ENCODE measurements at regions not wholly inside any gene's neighbourhood (a gene's known extent, or its start where the extent isn't known, plus 50 kb on each side); places are given as distances from the start of the nearest gene placed in this dataset.
"Not testable (repeated sequence)": the region's sequence is repeated elsewhere in the genome, so short reads cannot be mapped to it uniquely, and the experiment has no call there.

DNA sequence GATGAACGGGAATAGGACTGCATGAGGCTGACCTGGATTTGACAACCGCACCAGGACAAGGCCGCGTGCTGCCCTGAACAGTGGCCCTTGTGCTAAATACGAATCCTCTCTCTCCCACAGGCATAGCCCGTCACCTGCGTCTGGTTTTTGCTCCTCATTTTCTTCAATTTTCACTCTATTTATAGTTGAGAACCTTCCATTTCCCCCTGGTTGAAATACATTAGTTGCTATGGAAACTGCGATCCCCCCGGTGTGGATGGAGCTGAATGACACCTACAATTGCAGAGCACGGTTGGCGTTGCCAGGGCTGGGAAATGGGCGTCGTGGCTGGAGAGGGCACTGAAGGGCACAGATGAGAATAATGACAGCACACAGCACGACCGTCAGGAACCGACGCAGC is 158.6 kb upstream of the PITRM1 start:
- DNase-seq, result no peak

DNA sequence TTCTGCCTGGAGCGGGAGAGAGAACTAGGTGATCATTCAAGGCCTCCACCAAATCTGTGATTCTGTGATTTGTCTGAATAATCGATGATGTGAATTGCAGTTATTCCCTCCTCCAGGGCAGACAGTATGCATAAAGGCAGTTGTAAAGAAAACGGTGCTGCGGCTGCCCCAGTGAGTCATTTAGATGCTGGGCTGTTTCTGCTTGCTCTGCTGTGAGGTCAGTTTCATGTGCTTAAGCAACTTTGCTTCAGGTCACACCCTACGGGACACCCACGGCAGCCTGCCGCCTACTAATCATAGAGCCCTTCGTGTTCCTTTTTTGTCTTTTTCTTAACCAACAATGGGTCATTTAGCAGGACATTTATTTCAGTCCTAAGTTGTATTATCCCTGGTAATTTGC is 158.1 kb upstream of the PITRM1 start:
- DNase-seq, result no peak

DNA sequence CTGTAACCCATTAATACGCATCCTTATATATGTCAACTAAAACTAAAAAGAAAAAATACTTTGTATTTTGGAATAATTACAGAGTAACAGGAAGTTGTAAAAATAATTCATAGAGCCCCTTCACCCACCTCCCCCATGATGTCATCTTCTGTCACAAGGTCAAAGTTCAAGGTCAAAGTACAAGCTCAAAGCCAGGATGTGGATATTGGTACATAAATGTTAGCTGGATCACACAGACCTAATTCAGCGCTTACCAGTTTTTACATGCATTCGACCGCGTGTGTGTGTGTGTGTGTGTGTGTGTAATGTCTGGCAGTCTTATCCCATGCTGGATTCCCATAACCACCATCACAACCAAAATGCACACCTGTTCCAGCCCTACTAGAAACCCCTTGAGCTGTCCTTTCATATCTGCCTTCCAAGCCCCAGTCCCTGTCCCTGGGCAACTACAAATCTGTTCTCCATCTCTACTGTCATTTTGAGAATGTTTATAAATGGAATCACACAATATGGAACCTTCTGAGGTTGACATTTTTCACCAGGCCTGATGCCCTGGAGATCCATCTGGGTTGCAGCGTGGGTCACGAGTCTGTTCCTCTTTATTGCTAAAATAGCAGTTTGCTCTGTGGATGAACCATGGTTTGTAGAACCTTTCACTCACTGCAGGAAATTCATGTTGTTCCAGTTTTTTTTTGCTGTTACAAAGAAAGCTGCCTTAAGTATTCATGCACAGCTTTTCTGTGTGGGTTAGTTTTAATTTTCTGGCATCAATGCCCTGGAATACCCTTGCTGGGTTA is 153.6 kb upstream of the PITRM1 start:
- no peak for DNase-seq

DNA sequence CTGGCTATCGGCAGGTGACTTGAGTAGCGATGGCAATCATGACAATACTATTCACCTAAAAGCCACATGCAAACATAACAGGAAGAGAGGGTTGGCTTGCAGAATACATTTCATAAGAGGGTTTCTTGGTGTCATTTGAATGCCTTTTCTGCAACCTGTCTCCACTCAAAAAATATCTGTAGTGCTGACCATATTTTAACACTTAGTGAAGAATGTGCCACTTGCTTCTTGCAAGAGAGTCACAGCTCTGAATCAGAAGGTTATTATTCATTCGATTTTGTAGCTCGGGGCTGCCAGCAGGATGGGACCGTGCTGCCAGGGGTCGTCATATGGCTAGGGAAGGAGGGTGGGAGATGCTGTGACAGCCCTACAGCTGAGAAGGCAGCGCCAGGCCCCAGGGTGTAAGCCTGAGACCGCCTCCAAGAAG is 152.0 kb upstream of the PITRM1 start:
- no peak for DNase-seq

DNA sequence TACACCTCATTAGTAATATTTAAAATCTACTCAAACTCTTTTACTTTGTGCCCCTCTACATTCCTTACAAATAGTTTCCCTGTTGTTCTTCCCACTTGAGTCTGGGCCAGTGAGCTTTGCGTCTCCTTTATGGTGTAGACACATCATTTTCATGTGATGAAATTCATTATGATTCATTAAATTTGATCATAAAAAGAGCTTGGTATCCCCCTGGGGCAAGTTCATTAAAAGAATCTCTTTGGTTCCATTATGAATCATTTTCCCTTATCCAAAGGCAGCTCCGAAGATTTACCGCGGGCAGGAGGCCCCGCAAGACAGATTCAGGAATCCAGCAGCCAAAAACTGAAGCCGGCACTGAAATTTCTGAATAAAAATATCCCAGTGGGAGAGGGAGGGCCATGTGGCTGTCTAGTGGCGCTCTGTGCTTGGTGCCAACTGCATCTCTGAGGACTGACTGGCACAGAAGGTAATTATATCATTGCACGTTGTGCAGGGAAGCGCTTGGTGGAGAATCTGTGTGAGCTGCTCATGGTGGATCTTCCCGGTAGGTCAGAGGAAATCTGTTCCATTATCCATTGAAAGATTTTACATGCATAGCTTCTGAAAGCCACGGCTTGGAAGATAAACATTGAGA is 151.4 kb upstream of the PITRM1 start:
- DNase-seq, result no peak

DNA sequence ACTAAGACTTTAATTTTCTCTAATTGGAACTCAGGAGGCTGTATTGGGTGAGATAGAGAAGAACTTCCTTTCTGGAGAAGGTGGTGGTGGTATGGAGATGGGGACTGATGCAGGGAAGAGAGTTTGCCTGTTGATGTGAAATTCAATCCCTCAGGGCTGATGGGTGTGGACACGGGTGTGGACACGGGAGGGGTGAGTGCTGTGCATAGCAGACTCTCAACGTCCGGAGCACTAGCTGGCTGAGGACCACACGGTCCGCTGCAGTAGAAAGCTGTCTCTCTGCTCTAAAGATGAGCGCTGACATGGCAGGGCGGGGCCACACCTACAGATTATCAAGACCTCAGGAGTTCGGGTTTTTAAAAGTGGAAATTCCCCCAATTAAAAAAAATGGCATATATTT is 148.5 kb upstream of the PITRM1 start:
- DNase-seq, result no peak

DNA sequence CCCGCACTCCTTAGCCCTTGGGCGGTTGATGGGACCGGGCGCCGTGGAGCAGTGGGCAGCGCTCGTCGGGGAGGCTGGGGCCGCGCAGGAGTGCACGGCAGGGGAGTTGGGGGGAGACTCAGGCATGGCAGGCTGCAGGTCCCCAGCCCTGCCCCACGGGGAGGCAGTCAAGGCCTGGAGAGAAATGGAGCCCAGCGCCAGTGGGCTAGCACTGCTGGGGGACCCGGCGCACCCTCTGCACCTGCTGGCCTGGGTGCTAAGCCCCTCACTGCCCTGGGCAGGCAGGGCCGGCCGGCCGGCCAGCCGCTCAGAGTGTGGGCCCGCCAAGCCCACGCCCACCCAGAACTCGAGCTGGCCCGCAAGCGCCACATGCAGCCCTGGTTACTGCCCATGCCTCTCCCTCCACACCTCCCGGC is 147.2 kb upstream of the PITRM1 start:
- DNase-seq, result no peak

DNA sequence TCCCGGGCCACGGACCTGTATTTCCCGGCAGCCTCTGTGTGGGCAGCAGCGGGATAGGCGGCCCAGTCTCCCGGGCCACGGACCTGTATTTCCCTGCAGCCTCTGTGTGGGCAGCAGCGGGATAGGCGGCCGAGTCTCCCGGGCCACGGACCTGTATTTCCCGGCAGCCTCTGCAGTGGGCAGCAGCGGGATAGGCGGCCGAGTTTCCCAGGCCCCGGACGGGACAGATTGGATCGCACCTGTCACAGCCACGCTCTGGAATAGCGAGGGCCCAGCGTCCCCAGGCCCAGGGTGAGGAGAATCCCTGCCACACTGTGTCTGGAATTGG is 145.9 kb upstream of the PITRM1 start:
- not testable (repeated sequence) for DNase-seq

DNA sequence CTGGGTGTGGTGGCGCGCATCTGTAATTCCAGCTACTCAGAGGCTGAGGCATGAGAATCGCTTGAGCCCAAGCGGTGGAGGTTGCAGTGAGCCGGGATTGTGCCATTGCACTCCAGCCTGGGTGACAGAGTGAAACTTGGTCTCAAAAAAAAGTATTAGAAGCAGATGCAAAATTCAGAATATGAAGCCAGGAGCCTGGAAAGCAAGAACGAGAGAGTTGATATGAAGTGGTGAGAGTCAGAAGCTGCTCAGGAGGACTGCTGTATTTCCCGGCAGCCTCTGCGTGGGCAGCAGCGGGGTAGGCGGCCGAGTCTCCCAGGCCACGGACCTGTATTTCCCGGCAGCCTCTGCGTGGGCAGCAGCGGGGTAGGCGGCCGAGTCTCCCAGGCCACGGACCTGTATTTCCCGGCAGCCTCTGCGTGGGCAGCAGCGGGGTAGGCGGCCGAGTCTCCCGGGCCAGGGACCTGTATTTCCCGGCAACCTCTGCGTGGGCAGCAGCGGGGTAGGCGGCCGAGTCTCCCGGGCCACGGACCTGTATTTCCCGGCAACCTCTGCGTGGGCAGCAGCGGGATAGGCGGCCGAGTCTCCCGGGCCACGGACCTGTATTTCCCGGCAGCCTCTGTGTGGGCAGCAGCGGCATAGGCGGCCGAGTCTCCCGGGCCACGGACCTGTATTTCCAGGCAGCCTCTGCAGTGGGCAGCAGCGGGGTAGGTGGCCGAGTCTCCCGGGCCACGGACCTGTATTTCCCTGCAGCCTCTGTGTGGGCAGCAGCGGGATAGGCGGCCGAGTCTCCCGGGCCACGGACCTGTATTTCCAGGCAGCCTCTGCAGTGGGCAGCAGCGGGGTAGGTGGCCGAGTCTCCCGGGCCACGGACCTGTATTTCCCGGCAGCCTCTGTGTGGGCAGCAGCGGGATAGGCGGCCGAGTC is 145.2 kb upstream of the PITRM1 start:
- DNase-seq, result not testable (repeated sequence)

DNA sequence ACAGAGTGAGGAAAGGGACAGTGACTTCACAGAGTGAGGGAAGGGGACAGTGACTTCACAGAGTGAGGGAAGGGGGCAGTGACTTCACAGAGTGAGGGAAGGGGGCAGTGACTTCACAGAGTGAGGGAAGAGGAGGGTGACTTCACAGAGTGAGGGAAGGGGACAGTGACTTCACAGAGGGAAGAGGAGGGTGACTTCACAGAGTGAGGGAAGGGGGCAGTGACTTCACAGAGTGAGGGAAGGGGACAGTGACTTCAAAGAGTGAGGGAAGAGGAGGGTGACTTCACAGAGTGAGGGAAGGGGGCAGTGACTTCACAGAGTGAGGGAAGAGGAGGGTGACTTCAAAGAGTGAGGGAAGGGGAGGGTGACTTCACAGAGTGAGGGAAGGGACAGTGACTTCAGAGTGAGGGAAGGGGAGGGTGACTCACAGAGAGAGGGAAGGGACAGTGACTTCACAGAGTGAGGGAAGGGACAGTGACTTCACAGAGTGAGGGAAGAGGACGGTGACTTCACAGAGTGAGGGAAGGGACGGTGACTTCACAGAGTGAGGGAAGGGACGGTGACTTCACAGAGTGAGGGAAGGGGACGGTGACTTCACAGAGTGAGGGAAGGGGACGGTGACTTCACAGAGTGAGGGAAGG is 142.0 kb upstream of the PITRM1 start:
- not testable (repeated sequence) for DNase-seq

DNA sequence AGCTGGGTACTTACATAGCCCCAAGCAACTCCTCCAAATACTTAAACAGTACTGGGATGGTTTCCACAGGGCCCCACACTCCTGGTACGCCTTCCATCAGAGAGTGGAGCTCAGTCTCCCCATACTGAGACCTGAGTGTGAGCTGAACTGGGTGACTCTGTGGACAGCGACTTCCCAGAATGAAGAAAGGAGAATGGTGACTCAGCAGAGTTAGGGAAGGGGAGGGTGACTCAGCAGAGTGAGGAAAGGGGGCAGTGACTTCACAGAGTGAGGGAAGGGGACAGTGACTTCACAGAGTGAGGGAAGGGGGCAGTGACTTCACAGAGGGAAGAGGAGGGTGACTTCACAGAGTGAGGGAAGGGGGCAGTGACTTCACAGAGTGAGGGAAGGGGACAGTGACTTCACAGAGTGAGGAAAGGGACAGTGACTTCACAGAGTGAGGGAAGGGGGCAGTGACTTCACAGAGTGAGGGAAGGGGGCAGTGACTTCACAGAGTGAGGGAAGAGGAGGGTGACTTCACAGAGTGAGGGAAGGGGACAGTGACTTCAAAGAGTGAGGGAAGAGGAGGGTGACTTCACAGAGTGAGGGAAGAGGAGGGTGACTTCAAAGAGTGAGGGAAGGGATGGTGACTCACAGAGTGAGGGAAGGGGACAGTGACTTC is 141.3 kb upstream of the PITRM1 start:
- DNase-seq, result peak; percentile 11

DNA sequence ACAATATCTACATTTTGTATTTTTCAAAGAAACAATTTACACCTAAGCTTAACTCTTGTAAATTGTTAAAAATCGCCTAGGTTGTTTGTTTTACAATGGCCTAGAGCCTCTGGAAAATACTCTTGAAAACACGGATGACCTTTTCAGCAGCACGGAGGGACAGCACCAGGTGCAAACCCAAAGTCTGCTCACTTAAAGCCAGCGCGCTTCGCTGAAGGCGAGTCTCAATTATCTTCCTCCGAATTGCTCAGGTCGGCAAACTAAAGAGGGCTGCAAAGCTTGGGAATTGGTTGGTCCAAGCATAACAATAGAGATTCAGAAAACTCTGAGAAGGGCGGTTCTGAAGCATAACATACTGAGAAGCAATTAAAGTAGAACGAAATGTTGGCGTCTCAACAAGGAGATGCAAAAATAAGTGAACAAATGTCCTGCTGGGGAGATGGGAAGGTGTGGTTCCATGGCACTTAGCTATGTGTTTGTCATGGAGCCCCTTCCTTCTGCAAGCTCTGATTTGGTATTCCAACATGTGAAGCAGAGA is 139.9 kb upstream of the PITRM1 start:
- DNase-seq, result no peak

DNA sequence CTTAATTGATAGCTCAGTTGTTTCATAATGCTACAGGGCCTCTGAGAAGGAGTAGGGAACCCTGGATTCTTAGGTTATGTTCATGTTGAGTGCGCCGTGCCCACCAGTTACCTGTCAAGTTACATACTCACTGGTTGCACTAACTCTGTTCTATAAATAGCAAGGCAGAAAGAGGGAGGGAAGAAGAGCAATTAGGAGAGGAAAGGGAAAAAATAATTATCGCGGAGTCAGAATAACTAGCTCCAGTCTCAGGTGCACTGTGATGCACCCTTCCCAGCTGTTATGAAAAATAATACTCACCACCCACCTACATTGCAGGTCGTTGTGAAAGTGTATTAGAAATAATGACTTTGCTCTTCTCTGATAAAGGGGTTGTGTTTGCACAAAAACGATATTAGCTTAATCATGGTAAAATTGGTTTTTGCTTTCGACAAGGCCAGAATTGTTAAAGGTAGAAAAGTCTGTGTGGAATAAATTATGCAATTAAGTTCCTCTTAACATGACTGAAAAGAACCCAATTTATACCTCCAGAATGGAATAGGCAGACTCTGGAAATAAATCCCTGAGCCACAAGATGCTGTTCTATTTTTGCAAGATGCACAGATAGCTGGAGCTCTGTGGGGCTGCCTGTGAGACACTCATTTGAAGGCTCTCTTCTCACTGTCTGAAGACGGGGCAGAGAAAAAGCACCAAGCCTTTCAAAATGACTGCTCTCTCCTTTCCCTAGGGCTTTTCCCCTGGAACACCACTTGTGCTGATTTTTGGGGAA is 137.6 kb upstream of the PITRM1 start:
- no peak for DNase-seq

DNA sequence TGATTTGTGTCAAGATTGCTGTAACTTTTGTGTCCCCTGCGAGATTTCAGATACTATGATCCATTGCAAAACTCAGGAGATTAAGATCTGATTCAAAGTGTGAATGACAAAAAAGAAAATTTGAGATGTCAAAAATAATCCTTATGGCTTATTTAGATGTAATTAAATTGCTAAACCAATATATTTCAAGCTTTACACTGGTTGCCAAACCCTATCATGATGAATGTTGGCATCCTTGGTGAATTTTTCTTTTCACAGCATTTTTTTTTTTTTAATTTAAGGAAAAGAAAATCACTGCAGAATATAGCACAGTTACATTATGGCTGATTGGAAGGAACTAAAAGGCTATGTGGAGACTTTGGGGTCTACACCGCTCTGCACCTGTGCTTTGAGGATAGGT is 133.5 kb upstream of the PITRM1 start:
- DNase-seq, result no peak

DNA sequence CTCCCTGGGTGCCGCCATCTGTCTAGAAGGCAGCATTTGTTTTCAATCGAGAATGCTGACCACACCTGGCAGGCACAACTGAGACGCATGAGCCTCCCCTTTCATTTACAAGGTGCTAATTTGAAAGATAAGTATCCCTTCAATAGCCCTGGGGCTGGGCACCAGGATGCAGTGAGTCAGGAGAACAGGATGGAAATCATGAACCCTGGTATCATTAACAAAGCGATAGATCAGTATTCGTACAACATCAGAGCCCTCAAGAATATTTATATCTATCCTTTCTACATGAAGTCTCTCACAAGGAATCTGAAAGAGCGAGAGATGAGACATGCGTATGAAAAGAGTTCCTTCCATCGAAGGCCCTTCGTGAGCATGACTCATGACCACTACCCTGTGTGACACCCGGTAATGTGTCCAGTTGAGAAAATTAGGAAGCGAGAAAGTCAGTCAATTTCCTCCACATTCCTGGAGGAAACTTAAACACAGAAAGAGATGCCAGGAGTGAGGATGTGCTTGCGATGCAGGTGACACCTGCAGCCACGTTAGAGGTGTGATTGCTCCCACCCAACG is 123.1 kb upstream of the PITRM1 start:
- DNase-seq, result no peak

DNA sequence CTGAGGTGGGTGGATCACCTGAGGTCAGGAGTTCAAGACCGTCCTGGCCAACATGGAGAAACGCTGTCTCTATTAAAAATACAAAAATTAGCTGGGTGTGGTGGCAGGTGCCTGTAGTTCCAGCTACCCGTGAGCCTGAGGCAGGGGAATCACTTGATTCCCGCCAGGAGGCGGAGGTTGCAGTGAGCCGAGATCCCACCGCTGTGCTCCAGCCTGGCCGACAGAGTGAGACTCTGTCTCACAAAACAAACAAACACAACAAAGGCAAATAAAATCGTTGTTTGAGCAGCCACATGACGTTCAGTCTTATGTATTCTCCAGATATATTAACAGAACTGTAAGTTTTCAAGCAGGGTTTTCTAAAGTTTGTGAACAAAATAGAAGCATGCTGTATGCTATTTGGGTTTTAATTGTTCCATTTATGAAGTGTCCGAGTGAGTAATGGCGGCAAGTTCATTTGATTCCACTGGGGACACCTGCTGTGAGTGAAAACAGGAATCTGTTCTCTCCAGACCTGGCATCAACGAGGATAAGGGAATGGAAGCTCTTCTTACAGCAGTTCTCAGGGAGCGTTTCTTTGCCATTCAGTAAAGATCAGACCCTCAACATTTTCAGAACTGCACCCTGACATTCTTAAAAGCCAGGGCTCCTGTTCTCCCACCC is 122.5 kb upstream of the PITRM1 start:
- no peak for DNase-seq

DNA sequence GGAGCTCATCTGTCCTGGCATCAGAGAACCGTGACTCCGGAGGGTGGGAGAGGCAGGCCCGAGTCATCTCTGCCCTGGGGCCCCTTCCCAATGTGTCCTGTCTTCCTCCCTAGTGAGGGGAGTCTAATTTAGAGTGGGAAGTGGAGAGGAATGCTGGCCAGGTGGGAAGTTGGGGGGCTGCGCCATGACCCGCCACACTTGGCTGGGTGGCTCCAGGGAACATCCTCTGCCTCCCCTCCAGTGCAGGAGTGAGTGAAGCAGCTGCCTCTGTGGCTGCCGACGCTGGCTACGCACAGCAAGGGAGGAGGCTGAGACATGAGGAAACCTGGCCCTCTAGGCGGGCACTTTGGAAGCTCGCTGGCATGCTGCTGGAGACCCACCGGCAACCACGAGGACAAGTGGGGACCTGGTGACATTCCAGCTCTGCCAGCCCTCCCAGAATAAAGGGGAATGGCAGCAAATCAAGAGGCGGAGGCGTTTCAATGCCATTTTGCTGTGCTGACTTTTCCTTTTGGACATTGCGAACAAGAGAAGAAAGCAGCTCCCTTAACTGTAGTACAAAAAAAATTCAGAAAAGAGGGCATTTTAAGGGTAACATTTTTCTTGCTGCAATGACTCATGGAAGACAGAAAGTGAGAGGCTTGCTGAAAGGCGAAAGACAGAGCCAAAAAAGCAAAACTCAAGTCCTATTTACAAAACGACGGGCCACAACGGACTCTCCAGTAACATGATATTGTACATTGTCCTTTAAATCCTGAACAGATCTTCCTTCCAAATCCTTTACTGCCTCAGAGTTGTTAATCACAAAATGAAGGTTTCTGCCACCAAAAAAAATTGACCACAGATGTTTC is 121.2 kb upstream of the PITRM1 start:
- no peak for DNase-seq

DNA sequence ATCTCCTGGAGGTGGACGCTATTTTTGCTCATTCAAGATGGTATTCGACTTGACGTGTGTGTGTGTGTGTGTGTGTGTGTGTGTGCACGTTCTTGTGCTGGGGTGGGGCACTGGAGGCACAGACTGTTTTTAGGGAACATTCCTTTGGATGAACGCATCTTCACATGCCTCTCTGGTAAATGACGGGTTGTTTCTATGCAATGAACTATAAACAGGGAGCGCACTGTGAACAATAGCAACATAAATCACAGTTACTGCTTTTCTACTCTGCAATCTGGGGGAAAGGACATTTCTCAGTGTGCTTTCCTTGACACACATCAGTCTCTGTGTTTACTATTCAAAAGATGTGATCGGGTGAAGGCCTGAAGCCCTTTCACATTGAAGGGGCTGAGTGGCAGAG is 120.1 kb upstream of the PITRM1 start:
- no peak for DNase-seq

DNA sequence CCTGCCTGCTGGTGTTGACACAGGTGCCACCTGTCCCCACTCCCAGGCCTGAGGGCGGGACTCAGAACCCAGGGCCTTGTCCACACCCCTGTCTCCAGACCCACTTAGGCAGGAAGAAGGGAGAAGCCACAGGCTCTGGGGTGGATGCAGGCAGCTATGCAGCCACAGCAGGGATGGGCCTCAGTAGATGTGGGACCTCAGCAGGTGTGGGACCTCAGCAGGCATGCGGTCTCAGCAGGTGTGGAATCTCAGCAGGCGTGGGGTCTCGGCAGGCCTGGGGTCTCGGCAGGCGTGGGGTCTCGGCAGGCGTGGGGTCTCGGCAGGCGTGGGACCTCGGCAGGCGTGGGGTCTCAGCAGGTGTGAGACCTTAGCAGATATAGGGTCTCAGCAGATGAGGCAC is 118.0 kb upstream of the PITRM1 start:
- DNase-seq, result no peak

Measured in RPMI8226 (cell line).